GM21528 (cell line): ENCODE measurements at regions not wholly inside any gene's neighbourhood (a gene's known extent, or its start where the extent isn't known, plus 50 kb on each side); places are given as distances from the start of the nearest gene placed in this dataset.
A peak's percentile ranks its signal among the peaks of the same experiment; 100 is the strongest.
"Not testable (repeated sequence)": the region's sequence is repeated elsewhere in the genome, so short reads cannot be mapped to it uniquely, and the experiment has no call there.

Experiments
- ATAC-seq: cut with Tn5 transposase; IDR thresholded peaks from one replicate; pipeline ENCODE4 v1.9.1; 2021; ENCODE audit warnings: mild to moderate bottlenecking, moderate library complexity; ENCODE audit not compliant: unreplicated experiment, low FRiP score

DNA sequence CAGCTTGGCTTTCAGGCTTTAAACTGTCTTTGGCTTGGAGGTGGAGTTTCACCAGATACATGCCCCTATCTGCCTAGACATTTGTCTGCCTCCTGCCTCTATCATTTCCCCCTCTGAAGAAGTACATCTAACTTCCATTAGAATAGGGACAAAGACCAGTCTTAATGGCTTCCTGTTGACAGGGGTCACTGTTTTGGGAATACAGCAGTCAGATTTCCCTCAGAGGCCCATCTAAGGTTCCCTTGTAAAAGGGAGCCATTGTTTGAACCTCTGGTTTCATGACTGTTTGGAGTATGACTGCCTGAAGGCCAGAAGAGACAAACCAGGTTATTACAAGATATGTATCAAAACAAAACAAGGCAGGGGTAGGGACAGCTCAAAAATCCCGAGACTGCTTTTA is 665.7 kb upstream of the GJE1 start:
- no peak for ATAC-seq

DNA sequence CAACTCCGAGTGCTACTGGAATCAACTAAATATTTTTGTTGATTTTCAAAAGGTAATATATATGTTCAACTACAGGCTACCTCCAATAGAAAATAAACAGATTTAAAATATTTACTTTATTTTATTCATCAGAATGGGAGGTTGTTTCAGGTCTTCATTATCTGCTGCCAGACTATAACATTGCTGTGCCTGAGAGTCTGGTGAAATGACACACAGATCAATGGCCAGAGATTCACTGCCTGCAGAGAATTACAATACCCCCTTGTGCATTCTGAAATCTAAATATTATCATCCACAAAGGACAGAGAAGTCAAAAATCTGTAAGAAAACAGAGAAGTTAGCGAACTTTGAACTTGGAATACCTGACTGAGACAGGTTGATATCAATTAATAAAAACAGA is 667.8 kb upstream of the GJE1 start:
- no peak for ATAC-seq

DNA sequence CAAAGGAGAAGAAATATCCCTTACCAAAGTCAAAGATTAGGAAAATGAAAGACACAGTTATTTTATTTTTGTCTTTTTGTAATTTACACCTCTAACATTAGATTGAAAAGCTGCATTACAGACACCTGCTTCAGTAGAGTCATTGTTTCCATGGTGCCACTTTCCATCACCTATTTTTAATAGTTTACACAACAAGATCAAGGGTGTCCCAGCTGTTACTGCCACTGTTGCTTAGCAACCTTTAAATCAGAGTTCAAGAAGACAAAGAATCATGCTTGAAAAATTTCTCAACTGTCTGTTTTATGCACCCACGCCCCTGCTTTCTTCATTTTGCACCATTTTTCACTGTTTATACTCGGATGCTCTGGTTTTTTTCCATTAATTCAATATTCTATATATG is 668.2 kb upstream of the GJE1 start:
- ATAC-seq: peak; percentile 78

DNA sequence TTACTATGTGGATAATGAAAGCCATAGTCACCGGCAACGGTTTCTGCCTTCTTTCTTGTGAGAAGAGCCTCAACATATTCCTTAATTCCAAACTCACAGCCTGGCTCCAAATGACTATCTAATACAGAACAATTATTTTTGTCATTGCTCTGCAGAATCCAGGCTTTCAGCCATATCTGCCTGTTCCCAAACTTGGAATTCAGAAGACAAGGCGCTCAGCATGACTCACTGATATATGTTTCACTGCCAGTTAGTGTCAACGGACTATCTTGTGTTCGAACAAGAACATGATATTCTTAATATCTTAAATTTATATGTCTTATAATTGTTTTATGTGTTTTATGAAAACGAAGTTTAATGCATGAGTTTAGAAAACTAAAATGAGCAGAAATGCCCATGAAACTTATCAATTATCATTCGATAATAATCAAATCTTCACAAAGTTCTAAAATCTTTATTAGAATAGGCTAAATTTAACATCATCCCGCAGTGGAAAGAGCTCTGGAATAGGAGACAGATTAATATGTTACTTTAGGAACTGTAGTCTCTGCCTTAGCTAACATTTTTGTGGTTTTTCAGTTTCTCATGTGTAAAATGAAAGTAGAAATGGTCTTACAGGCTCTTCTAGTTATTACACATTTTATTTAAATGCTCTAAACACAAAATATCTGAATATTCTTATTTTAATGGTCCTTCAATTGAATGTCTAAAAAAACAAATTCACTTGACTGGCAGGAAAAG is 669.3 kb upstream of the GJE1 start:
- ATAC-seq: peak; percentile 89

GRCh38 chr6:141460743-141461484 is 671.8 kb upstream of the GJE1 start:
- ATAC-seq: no peak

DNA sequence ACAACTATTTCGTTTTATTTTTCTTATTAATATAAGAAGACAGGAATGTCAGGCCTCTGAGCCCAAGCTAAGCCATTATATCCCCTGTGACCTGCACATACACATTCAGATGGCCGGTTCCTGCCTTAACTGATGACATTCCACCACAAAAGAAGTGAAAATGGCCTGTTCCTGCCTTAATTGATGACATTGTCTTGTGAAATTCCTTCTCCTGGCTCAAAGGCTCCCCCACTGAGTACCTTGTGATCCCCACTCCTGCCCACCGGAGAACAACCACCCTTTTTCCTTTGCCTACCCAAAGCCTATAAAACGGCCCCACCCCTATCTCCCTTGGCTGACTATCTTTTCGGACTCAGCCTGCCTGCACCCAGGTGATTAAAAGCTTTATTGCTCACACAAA is 672.5 kb upstream of the GJE1 start:
- ATAC-seq: not testable (repeated sequence)

GRCh38 chr6:141457984-141458383 is 674.7 kb upstream of the GJE1 start:
- not testable (repeated sequence) for ATAC-seq

DNA sequence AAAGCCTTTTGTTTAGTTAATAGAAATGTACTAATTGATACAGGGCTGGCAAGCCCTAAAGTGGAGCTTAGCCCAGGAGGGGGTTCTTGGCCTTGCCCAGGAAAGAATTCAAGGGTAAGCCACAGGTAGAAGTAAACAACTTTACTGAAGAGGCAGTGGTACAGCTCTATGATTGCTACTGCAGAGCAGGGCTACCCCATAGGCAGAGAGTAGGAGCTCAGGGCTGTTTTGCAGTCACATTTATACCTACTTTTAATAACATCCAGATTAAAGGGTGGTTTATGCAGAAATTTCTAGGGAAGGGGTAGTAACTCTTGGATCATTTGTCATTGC is 680.4 kb upstream of the GJE1 start:
- no peak for ATAC-seq

GRCh38 chr6:141451511-141452353 is 681.0 kb upstream of the GJE1 start:
- no peak for ATAC-seq

DNA sequence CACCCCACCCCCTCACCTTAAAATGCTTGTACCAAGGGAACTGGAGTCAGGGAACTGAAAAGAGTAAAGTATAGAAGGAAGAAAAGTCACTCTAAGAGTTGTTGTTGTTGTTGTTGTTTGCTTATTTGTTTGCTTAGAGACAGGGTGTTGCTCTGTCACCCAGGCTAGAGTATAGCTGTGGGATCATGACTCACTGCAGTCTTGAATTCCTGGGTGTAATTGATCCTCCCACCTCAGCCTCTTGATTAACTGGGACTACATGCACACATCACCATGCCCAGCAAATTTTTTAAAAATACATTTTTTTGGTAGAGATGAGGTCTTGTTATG is 681.6 kb upstream of the GJE1 start:
- no peak for ATAC-seq

GRCh38 chr6:141445928-141446628 is 686.6 kb upstream of the GJE1 start:
- no peak for ATAC-seq

- no peak for ATAC-seq
Observed at GRCh38 chr6:141443668-141444289, 688.9 kb upstream of the GJE1 start.

DNA sequence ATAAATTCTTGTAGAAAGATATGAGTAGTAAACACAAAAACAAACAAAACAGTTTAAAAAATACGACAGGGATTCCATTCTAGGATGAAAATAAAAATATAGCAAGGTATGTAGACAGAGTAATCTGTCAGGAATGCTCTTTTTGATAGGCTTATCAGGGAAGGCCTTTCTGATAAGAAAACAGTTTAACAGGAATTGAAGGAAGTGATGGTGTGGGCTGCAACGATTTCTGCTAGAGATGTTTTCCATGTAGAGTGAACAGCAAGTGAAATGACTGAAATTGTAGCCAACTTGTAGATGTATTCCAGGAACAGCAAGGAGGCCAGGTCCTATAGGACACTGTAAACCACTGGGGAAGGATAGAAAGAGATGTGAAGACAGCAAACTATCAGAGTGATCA is 689.7 kb upstream of the GJE1 start:
- no peak for ATAC-seq

- ATAC-seq: no peak
Observed at GRCh38 chr6:141439513-141439912, 693.2 kb upstream of the GJE1 start.

GRCh38 chr6:141437685-141438084 is 695.0 kb upstream of the GJE1 start:
- ATAC-seq: no peak

GRCh38 chr6:141437011-141437410 is 695.7 kb upstream of the GJE1 start:
- no peak for ATAC-seq

GRCh38 chr6:141426400-141426980 is 706.2 kb upstream of the GJE1 start:
- ATAC-seq: no peak

GRCh38 chr6:141421378-141421777 is 711.3 kb upstream of the GJE1 start:
- ATAC-seq: no peak

DNA sequence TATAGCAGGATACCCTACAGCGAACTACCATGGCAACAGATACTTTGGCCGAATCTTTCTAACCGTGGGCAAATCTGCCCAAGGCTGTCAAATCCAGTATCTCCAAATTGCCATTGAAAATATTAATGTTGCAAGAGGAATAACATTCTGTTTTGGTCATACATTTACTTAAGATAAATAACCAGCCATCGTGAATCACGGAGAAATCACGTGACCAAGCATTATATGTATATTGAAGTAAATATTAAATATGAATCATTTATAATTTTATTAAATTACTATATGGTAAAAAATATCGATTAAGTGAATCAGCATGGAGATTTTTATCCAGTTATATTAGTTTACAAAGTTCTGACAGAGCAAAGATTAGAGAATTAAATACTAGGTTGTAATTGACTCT is 714.6 kb upstream of the GJE1 start:
- no peak for ATAC-seq

DNA sequence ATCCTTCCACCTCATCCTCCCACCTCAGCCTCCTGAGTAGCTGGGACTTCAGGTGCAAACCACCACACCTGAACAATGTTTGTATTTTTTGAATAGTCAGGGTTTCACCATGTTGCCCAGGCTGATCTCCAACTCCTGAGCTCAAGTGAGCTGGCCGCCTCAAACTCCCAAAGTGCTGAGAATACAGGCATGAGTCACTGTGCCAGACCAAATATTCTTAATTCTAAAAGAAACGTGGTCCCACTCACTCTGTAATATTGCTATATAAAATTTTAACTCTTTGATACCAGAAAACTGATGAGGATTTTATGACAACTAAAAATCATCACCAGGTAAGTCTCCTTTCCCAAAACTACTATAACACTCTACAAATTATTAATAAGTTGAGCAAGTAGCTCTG is 716.8 kb upstream of the GJE1 start:
- no peak for ATAC-seq
